ENCODE measurements at regions not wholly inside any gene's neighbourhood (a gene's known extent, or its start where the extent isn't known, plus 50 kb on each side); places are given as distances from the start of the nearest gene placed in this dataset.

GRCh38 chr20:47860049-47860830 is 75.0 kb upstream of the SULF2 start:
- TF ChIP-seq TAF1 (IDR thresholded peaks at IDR 0.05; ENCODE audit: low read depth, low read length) (no peak), POLR2AphosphoS5 (IDR thresholded peaks at IDR 0.05; ENCODE audit: low read depth, low read length) (no peak)
